Astrocyte (in vitro differentiated cells and primary cell): ENCODE measurements at regions not wholly inside any gene's neighbourhood (a gene's known extent, or its start where the extent isn't known, plus 50 kb on each side); places are given as distances from the start of the nearest gene placed in this dataset.

Source experiments
- DNase-seq: peaks from one replicate; pipeline ENCODE4 v3.0.0-alpha.2; 2010; ENCODE audit warnings: low read depth
- FAIRE-seq: peaks from 2 replicates; lab custom pipeline; 2011; peaks lifted over from hg19 to GRCh38; lab: Jason Lieb, UNC
- H2AFZ ChIP-seq: 2 replicates; pipeline ENCODE4 v1.6.0; 2012; ENCODE audit warnings: low read depth, low read length, inconsistent platforms
- H3K27ac ChIP-seq: 2 replicates; pipeline ENCODE4 v1.5.1; 2011; ENCODE audit warnings: low read depth, low read length, inconsistent platforms
- H3K27me3 ChIP-seq: 2 replicates; pipeline ENCODE4 v1.6.0; 2011; ENCODE audit warnings: low read length, inconsistent platforms; ENCODE audit not compliant: insufficient read depth
- H3K36me3 ChIP-seq: 2 replicates; pipeline ENCODE4 v1.5.1; 2011; ENCODE audit warnings: low read length, inconsistent platforms; ENCODE audit not compliant: insufficient read depth
- H3K4me1 ChIP-seq: 2 replicates; pipeline ENCODE4 v1.5.1; 2011; ENCODE audit warnings: low read length, inconsistent platforms; ENCODE audit not compliant: insufficient read depth
- H3K4me2 ChIP-seq: 2 replicates; pipeline ENCODE4 v1.6.0; 2012; ENCODE audit warnings: low read length, inconsistent platforms
- H3K4me3 ChIP-seq: 2 replicates; pipeline ENCODE4 v1.5.1; 2011; ENCODE audit warnings: low read depth, mild to moderate bottlenecking, low read length, inconsistent platforms; ENCODE audit not compliant: insufficient read depth
- H3K79me2 ChIP-seq: 2 replicates; pipeline ENCODE4 v1.6.0; 2012; ENCODE audit warnings: mild to moderate bottlenecking, low read length, inconsistent platforms; ENCODE audit not compliant: insufficient read depth
- H3K9ac ChIP-seq: 2 replicates; pipeline ENCODE4 v1.6.0; 2012; ENCODE audit warnings: mild to moderate bottlenecking, low read length, inconsistent platforms
- H3K9me3 ChIP-seq: 2 replicates; pipeline ENCODE4 v1.5.1; 2012; ENCODE audit warnings: low read depth, mild to moderate bottlenecking, low read length, inconsistent platforms; ENCODE audit not compliant: insufficient read depth
- H4K20me1 ChIP-seq: 2 replicates; pipeline ENCODE4 v1.6.0; 2012; ENCODE audit warnings: low read length, inconsistent platforms; ENCODE audit not compliant: insufficient read depth
- H3K27ac Mint-ChIP-seq: one replicate; pipeline ENCODE4 v1.8.0; 2021; ENCODE audit warnings: mild to moderate bottlenecking, mixed read lengths; ENCODE audit not compliant: unreplicated experiment
- H3K27me3 Mint-ChIP-seq: one replicate; pipeline ENCODE4 v1.8.0; 2021; ENCODE audit warnings: low read depth, mixed read lengths; ENCODE audit not compliant: unreplicated experiment
- H3K36me3 Mint-ChIP-seq: one replicate; pipeline ENCODE4 v1.8.0; 2021; ENCODE audit warnings: low read depth, mixed read lengths; ENCODE audit not compliant: unreplicated experiment
- H3K4me1 Mint-ChIP-seq: one replicate; pipeline ENCODE4 v1.8.0; 2021; ENCODE audit warnings: low read depth, mixed read lengths; ENCODE audit not compliant: unreplicated experiment
- H3K4me3 Mint-ChIP-seq: one replicate; pipeline ENCODE4 v1.8.0; 2021; ENCODE audit warnings: mild to moderate bottlenecking, moderate library complexity, mixed read lengths; ENCODE audit not compliant: unreplicated experiment
- H3K9me3 Mint-ChIP-seq: one replicate; pipeline ENCODE4 v1.8.0; 2021; ENCODE audit warnings: mild to moderate bottlenecking, mixed read lengths; ENCODE audit not compliant: unreplicated experiment
- EZH2 ChIP-seq: IDR thresholded peaks from 2 replicates; pipeline ENCODE4 v1.6.1; 2012; ENCODE audit warnings: mild to moderate bottlenecking, low read length, inconsistent platforms; ENCODE audit not compliant: insufficient read depth
- TF ChIP-seq, protein P1 (sequence below): IDR thresholded peaks from 2 replicates; pipeline ENCODE4 v1.5.1; 2011; ENCODE audit warnings: low read depth, mild to moderate bottlenecking, inconsistent platforms, low read length, moderate library complexity; ENCODE audit not compliant: insufficient read depth

DNA sequence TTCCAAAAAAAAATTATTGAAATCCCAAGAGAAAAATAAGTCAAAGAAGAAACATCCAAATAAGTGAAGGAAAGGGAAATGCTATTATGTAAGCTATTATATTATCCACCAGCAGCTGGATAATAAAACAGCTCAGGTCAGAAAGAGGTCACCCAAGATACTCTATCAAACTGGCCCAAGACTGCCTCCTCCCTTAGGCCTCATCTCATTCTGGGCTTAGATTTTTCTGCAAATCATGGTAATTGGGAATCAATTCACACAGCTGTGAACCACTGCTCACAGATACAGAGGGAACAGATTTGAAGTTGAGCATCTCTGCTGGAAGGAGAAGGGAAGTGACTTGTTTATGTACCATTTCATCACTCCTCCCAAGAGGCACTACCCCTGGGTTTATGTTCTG lies 294.6 kb upstream of the DPPA4 start:
- Histone ChIP-seq H3K9me3 (no peaks in the 10 kb centered on the region), H3K4me3 (no peak overlapping the region), H3K27me3 (no peaks in the 10 kb centered on the region), H3K79me2 (no peaks in the 10 kb centered on the region), H3K4me2 (no peak overlapping the region), H4K20me1 (no peaks in the 10 kb centered on the region), H3K4me1 (no peaks in the 10 kb centered on the region), H3K36me3 (no peaks in the 10 kb centered on the region), H2AFZ (no peak overlapping the region), H3K27ac (no peak overlapping the region), H3K9ac (no peak overlapping the region)
- no peak for DNase-seq
- TF ChIP-seq, protein P1, sequence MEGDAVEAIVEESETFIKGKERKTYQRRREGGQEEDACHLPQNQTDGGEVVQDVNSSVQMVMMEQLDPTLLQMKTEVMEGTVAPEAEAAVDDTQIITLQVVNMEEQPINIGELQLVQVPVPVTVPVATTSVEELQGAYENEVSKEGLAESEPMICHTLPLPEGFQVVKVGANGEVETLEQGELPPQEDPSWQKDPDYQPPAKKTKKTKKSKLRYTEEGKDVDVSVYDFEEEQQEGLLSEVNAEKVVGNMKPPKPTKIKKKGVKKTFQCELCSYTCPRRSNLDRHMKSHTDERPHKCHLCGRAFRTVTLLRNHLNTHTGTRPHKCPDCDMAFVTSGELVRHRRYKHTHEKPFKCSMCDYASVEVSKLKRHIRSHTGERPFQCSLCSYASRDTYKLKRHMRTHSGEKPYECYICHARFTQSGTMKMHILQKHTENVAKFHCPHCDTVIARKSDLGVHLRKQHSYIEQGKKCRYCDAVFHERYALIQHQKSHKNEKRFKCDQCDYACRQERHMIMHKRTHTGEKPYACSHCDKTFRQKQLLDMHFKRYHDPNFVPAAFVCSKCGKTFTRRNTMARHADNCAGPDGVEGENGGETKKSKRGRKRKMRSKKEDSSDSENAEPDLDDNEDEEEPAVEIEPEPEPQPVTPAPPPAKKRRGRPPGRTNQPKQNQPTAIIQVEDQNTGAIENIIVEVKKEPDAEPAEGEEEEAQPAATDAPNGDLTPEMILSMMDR: no peak
- TF ChIP-seq EZH2: no peak
- H3K9me3 Mint-ChIP-seq: no peaks in the 10 kb centered on the region
- FAIRE-seq: no peak
- no peaks in the 10 kb centered on the region for H3K36me3 Mint-ChIP-seq
- H3K4me3 Mint-ChIP-seq: no peak overlapping the region
- H3K27ac Mint-ChIP-seq: no peak overlapping the region
- no peaks in the 10 kb centered on the region for H3K4me1 Mint-ChIP-seq
- H3K27me3 Mint-ChIP-seq: no peaks in the 10 kb centered on the region

DNA sequence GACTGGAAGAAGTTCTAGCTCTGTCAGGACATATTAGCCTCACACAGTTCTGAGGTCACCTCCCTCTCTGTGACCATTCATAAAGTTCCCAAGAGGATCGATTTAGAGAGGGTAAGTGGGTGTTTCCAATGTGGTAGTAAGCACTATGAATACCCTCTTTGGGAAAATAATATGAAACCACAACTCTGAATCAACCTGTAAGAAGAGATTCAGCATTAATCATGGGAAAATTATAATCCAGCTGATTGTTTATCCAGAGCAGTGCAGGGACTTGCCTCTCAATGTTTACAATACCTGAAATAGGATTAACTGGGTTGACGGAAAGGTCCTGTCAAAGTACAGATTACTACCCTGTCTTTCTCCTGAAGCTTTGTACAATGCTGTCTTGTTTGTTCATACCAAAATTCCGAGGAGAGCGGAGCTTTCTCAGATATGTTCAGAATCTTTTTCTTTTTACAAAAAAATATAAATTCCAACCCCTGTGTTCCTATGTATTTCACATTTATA lies 302.9 kb upstream of the DPPA4 start:
- Histone ChIP-seq H3K4me1 (no peaks in the 10 kb centered on the region), H3K9me3 (no peaks in the 10 kb centered on the region), H4K20me1 (no peaks in the 10 kb centered on the region), H3K4me2 (no peak overlapping the region), H3K79me2 (no peaks in the 10 kb centered on the region), H3K27ac (no peak overlapping the region), H2AFZ (no peak overlapping the region), H3K4me3 (no peak overlapping the region), H3K9ac (no peak overlapping the region), H3K36me3 (no peaks in the 10 kb centered on the region), H3K27me3 (no peaks in the 10 kb centered on the region)
- peaks cover 5% of the 10 kb centered on the region for H3K4me1 Mint-ChIP-seq
- no peaks in the 10 kb centered on the region for H3K27me3 Mint-ChIP-seq
- H3K4me3 Mint-ChIP-seq: no peak overlapping the region
- no peak overlapping the region for H3K27ac Mint-ChIP-seq
- DNase-seq: peak; percentile 7
- FAIRE-seq: no peak
- TF ChIP-seq, protein P1: no peak
- no peak for TF ChIP-seq EZH2
- H3K9me3 Mint-ChIP-seq: no peaks in the 10 kb centered on the region
- no peaks in the 10 kb centered on the region for H3K36me3 Mint-ChIP-seq

DNA sequence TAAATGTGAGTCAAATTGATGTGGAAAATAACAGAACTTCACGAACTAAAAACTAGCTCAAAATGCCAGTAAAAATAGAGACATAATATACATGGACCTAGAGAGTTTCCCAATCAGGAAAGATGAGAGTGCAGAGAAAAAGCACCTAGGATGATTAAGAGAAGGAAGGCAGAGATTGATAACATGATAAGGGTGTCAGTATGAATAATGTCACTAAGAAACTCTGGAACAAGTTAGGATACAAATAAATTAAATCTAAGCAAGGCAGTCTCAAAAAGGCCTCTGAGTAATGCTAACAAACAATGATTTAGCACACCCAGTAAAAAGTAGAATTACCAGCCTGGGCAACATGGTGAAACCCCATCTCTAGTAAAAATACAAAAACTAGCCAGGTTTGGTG lies 304.7 kb upstream of the DPPA4 start:
- Histone ChIP-seq H3K36me3 (no peaks in the 10 kb centered on the region), H3K27ac (no peak overlapping the region), H3K4me2 (no peak overlapping the region), H4K20me1 (no peaks in the 10 kb centered on the region), H3K9ac (no peak overlapping the region), H2AFZ (no peak overlapping the region), H3K27me3 (no peaks in the 10 kb centered on the region), H3K4me1 (no peaks in the 10 kb centered on the region), H3K79me2 (no peaks in the 10 kb centered on the region), H3K9me3 (no peaks in the 10 kb centered on the region), H3K4me3 (no peak overlapping the region)
- Mint-ChIP-seq H3K27ac (no peak overlapping the region), H3K4me3 (no peak overlapping the region), H3K27me3 (no peaks in the 10 kb centered on the region), H3K36me3 (no peaks in the 10 kb centered on the region), H3K4me1 (peaks cover 5% of the 10 kb centered on the region), H3K9me3 (no peaks in the 10 kb centered on the region)
- FAIRE-seq: no peak
- TF ChIP-seq, protein P1: no peak
- no peak for TF ChIP-seq EZH2
- DNase-seq: peak; percentile 9
